ENCODE measurements at regions not wholly inside any gene's neighbourhood (a gene's known extent, or its start where the extent isn't known, plus 50 kb on each side); places are given as distances from the start of the nearest gene placed in this dataset.

DNA sequence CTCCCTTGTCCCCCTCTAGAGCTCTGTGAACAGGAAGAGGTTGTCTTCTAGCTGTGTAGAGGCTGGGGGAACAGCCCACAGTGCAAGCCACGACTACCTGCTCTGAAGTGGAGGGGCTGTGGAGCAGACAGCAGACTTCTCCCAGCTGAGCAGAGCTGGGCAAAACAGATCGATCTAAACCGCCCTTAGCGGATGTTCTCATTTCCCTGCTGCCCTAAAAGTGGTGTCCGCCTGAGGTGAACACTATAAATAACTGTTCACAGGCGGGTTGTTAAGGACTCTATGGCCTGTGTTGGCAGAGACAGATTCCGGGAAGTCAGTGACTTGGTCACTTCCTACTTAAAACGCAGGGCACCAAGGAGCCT, 203.2 kb downstream of the RHOU start (continued):
- TF ChIP-seq, protein P1, sequence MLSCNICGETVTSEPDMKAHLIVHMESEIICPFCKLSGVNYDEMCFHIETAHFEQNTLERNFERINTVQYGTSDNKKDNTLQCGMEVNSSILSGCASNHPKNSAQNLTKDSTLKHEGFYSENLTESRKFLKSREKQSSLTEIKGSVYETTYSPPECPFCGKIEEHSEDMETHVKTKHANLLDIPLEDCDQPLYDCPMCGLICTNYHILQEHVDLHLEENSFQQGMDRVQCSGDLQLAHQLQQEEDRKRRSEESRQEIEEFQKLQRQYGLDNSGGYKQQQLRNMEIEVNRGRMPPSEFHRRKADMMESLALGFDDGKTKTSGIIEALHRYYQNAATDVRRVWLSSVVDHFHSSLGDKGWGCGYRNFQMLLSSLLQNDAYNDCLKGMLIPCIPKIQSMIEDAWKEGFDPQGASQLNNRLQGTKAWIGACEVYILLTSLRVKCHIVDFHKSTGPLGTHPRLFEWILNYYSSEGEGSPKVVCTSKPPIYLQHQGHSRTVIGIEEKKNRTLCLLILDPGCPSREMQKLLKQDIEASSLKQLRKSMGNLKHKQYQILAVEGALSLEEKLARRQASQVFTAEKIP (CRISPR knock-in tag; IDR thresholded peaks at IDR 0.05; ENCODE audit: borderline replicate concordance): no peak
- no peak for TF ChIP-seq TP53 (CRISPR knock-in tag; conservative IDR thresholded peaks at IDR 0.05)
- TF ChIP-seq ZNF274 (CRISPR knock-in tag; IDR thresholded peaks at IDR 0.05): no peak
- TF ChIP-seq SIN3B (IDR thresholded peaks at IDR 0.05; ENCODE audit: low read length): no peak
- TF ChIP-seq, protein P2, sequence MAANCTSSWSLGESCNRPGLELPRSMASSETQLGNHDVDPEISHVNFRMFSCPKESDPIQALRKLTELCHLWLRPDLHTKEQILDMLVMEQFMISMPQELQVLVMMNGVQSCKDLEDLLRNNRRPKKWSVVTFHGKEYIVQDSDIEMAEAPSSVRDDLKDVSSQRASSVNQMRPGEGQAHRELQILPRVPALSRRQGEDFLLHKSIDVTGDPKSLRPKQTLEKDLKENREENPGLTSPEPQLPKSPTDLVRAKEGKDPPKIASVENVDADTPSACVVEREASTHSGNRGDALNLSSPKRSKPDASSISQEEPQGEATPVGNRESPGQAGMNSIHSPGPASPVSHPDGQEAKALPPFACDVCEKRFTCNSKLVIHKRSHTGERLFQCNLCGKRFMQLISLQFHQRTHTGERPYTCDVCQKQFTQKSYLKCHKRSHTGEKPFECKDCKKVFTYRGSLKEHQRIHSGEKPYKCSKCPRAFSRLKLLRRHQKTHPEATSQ (CRISPR knock-in tag; IDR thresholded peaks at IDR 0.05; ENCODE audit: borderline replicate concordance): no peak
- no peak for TF ChIP-seq PBX3 (CRISPR knock-in tag; IDR thresholded peaks at IDR 0.05; ENCODE audit: borderline replicate concordance)
- no peak for TF ChIP-seq ZNF460 (CRISPR knock-in tag; IDR thresholded peaks at IDR 0.05; ENCODE audit: borderline replicate concordance)
- TF ChIP-seq, protein P3, sequence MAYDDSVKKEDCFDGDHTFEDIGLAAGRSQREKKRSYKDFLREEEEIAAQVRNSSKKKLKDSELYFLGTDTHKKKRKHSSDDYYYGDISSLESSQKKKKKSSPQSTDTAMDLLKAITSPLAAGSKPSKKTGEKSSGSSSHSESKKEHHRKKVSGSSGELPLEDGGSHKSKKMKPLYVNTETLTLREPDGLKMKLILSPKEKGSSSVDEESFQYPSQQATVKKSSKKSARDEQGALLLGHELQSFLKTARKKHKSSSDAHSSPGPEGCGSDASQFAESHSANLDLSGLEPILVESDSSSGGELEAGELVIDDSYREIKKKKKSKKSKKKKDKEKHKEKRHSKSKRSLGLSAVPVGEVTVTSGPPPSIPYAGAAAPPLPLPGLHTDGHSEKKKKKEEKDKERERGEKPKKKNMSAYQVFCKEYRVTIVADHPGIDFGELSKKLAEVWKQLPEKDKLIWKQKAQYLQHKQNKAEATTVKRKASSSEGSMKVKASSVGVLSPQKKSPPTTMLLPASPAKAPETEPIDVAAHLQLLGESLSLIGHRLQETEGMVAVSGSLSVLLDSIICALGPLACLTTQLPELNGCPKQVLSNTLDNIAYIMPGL (CRISPR knock-in tag; IDR thresholded peaks at IDR 0.05; ENCODE audit: borderline replicate concordance in 1 of 2, low read depth in 1 of 2): no peak
- TF ChIP-seq ZNF770 (CRISPR knock-in tag; IDR thresholded peaks at IDR 0.05): no peak
- no peak for TF ChIP-seq ZSCAN12 (CRISPR knock-in tag; IDR thresholded peaks at IDR 0.05)
- TF ChIP-seq ZMYM4 (CRISPR knock-in tag; IDR thresholded peaks at IDR 0.05): no peak
- no peak for TF ChIP-seq ZNF619 (CRISPR knock-in tag; IDR thresholded peaks at IDR 0.05)
- TF ChIP-seq ZBTB1 (CRISPR knock-in tag; IDR thresholded peaks at IDR 0.05; ENCODE audit: borderline replicate concordance): no peak
- no peak for TF ChIP-seq ZNF414 (CRISPR knock-in tag; IDR thresholded peaks at IDR 0.05)
- no peak for TF ChIP-seq ZNF333 (CRISPR knock-in tag; IDR thresholded peaks at IDR 0.05; ENCODE audit: borderline replicate concordance)
- no peak for TF ChIP-seq ZMAT5 (CRISPR knock-in tag; IDR thresholded peaks at IDR 0.05; ENCODE audit: borderline replicate concordance, low read depth)
- TF ChIP-seq ZKSCAN1 (IDR thresholded peaks at IDR 0.05; ENCODE audit: low read length): no peak
- no peak for TF ChIP-seq RORA (CRISPR knock-in tag; IDR thresholded peaks at IDR 0.05)
- TF ChIP-seq, protein P4, sequence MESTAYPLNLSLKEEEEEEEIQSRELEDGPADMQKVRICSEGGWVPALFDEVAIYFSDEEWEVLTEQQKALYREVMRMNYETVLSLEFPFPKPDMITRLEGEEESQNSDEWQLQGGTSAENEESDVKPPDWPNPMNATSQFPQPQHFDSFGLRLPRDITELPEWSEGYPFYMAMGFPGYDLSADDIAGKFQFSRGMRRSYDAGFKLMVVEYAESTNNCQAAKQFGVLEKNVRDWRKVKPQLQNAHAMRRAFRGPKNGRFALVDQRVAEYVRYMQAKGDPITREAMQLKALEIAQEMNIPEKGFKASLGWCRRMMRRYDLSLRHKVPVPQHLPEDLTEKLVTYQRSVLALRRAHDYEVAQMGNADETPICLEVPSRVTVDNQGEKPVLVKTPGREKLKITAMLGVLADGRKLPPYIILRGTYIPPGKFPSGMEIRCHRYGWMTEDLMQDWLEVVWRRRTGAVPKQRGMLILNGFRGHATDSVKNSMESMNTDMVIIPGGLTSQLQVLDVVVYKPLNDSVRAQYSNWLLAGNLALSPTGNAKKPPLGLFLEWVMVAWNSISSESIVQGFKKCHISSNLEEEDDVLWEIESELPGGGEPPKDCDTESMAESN (CRISPR knock-in tag; conservative IDR thresholded peaks at IDR 0.05): no peak

Data from HepG2 (cell line).